ENCODE measurements at regions not wholly inside any gene's neighbourhood (a gene's known extent, or its start where the extent isn't known, plus 50 kb on each side); places are given as distances from the start of the nearest gene placed in this dataset.

DNA sequence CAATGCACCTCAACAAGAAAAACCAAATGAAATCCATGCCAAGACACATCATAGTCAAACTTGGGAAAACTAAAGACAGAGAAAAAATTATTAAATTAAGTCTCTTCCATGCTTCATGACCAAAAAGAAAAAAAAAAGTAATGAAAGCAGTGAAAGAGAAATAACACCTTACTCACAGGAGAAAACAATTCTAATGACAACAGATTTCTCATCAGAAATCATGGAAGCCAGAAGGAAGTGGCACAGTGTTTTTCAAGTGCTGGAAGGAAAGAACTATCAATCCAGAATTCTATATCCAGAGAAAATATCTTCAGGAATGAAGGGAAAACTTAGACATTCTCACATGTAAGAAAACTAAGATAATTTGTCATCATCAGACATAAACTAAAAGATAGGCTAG is 71.1 kb upstream of the NUDT4 start:
- TF ChIP-seq, protein P1, sequence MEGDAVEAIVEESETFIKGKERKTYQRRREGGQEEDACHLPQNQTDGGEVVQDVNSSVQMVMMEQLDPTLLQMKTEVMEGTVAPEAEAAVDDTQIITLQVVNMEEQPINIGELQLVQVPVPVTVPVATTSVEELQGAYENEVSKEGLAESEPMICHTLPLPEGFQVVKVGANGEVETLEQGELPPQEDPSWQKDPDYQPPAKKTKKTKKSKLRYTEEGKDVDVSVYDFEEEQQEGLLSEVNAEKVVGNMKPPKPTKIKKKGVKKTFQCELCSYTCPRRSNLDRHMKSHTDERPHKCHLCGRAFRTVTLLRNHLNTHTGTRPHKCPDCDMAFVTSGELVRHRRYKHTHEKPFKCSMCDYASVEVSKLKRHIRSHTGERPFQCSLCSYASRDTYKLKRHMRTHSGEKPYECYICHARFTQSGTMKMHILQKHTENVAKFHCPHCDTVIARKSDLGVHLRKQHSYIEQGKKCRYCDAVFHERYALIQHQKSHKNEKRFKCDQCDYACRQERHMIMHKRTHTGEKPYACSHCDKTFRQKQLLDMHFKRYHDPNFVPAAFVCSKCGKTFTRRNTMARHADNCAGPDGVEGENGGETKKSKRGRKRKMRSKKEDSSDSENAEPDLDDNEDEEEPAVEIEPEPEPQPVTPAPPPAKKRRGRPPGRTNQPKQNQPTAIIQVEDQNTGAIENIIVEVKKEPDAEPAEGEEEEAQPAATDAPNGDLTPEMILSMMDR (IDR thresholded peaks at IDR 0.05) = no peak
- Mint-ChIP-seq H3K4me3 (ENCODE audit: unreplicated experiment) (no peak overlapping the region), H3K9me3 (ENCODE audit: unreplicated experiment) (peaks cover 11% of the 10 kb centered on the region), H3K4me1 (ENCODE audit: unreplicated experiment) (peaks cover 6% of the 10 kb centered on the region), H3K36me3 (ENCODE audit: unreplicated experiment) (no peaks in the 10 kb centered on the region), H3K27me3 (ENCODE audit: unreplicated experiment) (no peaks in the 10 kb centered on the region), H3K27ac (ENCODE audit: unreplicated experiment) (no peak overlapping the region)
- DNase-seq (ENCODE audit: extremely low spot score, unreplicated experiment) = no peak

DNA sequence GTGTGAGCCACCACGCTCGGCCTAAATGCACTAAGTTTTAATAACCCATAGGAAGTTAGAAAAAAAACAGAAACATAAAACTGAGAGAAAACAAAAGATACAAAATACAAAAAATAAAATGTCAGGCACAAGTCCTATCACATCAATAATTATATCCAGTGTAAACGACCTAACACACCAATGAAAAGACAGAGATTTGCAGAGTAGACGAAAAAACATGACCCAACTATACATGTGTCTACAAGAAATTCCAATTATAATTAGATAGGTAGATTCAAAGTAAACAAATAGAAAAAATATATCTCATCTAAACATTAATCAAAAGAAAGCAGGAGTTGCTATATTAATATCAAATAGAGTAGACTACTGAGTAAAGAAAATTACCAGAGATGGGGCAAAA is 69.4 kb upstream of the NUDT4 start:
- H3K36me3 Mint-ChIP-seq (ENCODE audit: unreplicated experiment) = no peaks in the 10 kb centered on the region
- no peak for DNase-seq (ENCODE audit: extremely low spot score, unreplicated experiment)
- H3K4me3 Mint-ChIP-seq (ENCODE audit: unreplicated experiment) = no peak overlapping the region
- TF ChIP-seq, protein P1 (IDR thresholded peaks at IDR 0.05) = no peak
- no peak overlapping the region for H3K27ac Mint-ChIP-seq (ENCODE audit: unreplicated experiment)
- H3K9me3 Mint-ChIP-seq (ENCODE audit: unreplicated experiment) = peaks cover 11% of the 10 kb centered on the region
- H3K4me1 Mint-ChIP-seq (ENCODE audit: unreplicated experiment) = peaks cover 5% of the 10 kb centered on the region
- H3K27me3 Mint-ChIP-seq (ENCODE audit: unreplicated experiment) = no peaks in the 10 kb centered on the region

DNA sequence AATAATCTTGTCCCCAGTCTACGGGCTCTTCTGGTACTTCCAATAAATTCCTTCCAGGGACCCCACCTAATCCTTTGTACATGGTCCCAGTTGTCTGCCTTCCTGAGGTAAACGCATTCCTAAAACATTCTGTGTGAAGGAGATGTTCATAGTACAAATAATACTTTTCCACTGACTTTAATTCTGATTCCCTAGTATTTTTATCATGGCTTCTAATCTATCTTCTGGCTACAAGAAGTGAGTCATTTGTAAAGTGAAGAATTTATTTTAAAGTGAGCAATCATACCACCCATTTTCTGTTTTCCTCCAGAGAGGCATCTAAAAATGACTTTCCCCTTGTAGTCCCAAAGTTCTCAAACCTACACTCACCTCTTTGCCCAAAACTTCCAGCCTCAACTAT is 65.9 kb upstream of the NUDT4 start:
- Mint-ChIP-seq H3K9me3 (ENCODE audit: unreplicated experiment) (peaks cover under 1% of the 10 kb centered on the region), H3K27ac (ENCODE audit: unreplicated experiment) (no peak overlapping the region), H3K4me1 (ENCODE audit: unreplicated experiment) (peaks cover 5% of the 10 kb centered on the region), H3K36me3 (ENCODE audit: unreplicated experiment) (no peaks in the 10 kb centered on the region), H3K27me3 (ENCODE audit: unreplicated experiment) (no peaks in the 10 kb centered on the region), H3K4me3 (ENCODE audit: unreplicated experiment) (no peak overlapping the region)
- no peak for DNase-seq (ENCODE audit: extremely low spot score, unreplicated experiment)
- TF ChIP-seq, protein P1 (IDR thresholded peaks at IDR 0.05) = no peak

DNA sequence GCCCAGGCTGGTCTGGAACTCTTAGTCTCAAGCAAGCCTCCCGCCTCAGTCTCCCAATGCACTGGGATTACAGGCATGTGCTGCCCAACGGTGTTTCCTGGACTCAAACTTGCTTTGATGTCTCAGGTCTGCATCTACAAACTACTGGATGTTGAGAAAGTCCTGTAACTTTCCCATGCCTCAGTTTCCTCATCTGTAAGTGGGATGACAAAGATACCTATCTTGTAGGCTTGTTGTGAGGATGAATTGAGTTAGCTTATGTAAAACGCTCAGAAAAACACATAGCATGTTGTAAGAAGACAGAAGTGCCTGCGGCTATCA is 63.6 kb upstream of the NUDT4 start:
- TF ChIP-seq, protein P1 (IDR thresholded peaks at IDR 0.05) = no peak
- no peak overlapping the region for H3K4me3 Mint-ChIP-seq (ENCODE audit: unreplicated experiment)
- no peaks in the 10 kb centered on the region for H3K27me3 Mint-ChIP-seq (ENCODE audit: unreplicated experiment)
- DNase-seq (ENCODE audit: extremely low spot score, unreplicated experiment) = no peak
- H3K9me3 Mint-ChIP-seq (ENCODE audit: unreplicated experiment) = no peaks in the 10 kb centered on the region
- H3K27ac Mint-ChIP-seq (ENCODE audit: unreplicated experiment) = no peak overlapping the region
- no peaks in the 10 kb centered on the region for H3K36me3 Mint-ChIP-seq (ENCODE audit: unreplicated experiment)
- peaks cover 9% of the 10 kb centered on the region for H3K4me1 Mint-ChIP-seq (ENCODE audit: unreplicated experiment)

DNA sequence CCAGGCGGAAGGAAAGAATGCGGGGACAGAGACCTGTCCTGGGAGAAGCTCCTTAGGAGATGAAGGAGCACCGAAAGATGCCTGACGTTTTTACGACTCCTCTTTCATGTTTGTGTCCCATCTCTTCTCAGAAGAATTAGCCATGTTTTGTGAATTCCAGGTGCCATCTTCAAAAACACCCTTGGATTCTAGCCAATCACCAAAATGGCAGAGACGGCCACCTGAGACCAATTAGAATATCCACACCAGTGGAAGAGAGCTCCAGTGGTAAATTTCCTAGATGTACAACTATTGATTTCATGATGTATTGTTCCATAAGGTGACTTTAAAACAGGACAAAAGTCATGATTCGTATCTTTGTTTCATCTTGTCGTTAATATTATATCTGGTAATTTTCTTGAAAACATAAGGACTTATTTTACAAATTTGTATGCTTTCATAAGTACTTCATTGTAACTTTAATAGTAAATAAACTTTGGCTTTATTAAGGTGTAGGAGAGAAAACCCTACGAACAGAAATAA is 62.3 kb upstream of the NUDT4 start:
- Mint-ChIP-seq H3K27me3 (ENCODE audit: unreplicated experiment) (no peaks in the 10 kb centered on the region), H3K4me3 (ENCODE audit: unreplicated experiment) (no peak overlapping the region), H3K36me3 (ENCODE audit: unreplicated experiment) (no peaks in the 10 kb centered on the region), H3K4me1 (ENCODE audit: unreplicated experiment) (peaks cover 17% of the 10 kb centered on the region), H3K27ac (ENCODE audit: unreplicated experiment) (no peak overlapping the region), H3K9me3 (ENCODE audit: unreplicated experiment) (no peaks in the 10 kb centered on the region)
- TF ChIP-seq, protein P1 (IDR thresholded peaks at IDR 0.05) = no peak
- no peak for DNase-seq (ENCODE audit: extremely low spot score, unreplicated experiment)
